Kidney epithelial cell (primary cell): ENCODE measurements at regions not wholly inside any gene's neighbourhood (a gene's known extent, or its start where the extent isn't known, plus 50 kb on each side); places are given as distances from the start of the nearest gene placed in this dataset.

Experiments used
- DNase-seq: peaks from one replicate; pipeline ENCODE4 v3.0.0-alpha.2; 2010; ENCODE audit warnings: low read depth
- H3K27me3 ChIP-seq: 2 replicates; pipeline ENCODE4 v1.6.0; 2011; ENCODE audit warnings: low read length; ENCODE audit not compliant: control insufficient read depth, insufficient read depth
- H3K36me3 ChIP-seq: 2 replicates; pipeline ENCODE4 v1.5.1; 2011; ENCODE audit warnings: low read length; ENCODE audit not compliant: control insufficient read depth, insufficient read depth
- H3K4me3 ChIP-seq: 2 replicates; pipeline ENCODE4 v1.5.1; 2011; ENCODE audit warnings: low read depth, mild to moderate bottlenecking, control low read depth, low read length
- TF ChIP-seq, protein P1 (sequence below): IDR thresholded peaks from 2 replicates; pipeline ENCODE4 v1.5.1; 2011; ENCODE audit warnings: mild to moderate bottlenecking, moderate library complexity, low read length, control low read depth, inconsistent platforms; ENCODE audit not compliant: insufficient read depth, poor library complexity, severe bottlenecking

DNA sequence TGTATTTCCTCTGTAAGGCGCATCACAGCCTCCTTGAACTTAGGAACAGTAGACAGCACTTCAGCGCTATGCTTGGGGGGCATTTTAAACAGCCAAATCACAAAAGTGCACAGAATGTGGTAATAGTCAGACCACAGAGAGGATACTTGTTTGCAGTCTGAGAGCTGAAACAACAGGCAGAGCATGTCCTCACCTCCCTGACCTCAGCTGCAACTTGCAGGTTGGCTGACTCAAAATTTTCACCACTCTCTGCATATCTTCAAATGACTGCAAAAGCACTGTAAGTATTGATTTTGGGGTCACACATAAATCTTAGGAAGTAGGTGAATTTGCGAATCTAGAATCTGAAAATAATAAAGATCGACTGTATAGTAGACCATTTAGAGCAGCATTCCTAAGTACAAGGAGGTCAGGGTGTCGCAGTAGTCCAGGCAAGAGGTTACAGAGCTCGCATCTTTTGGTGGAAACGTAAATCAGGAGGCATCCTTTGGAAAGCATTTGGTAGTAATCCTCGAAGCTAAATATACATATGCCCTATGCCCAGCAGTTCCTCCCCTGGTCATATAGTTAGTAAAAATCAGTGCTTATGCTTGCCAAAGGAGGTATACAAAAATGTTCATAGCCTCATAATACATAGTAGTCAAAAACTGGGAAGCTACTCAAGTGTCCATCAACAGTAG, 108.2 kb upstream of the MYCN start:
- DNase-seq = no peak
- Histone ChIP-seq H3K27me3 (no peaks in the 10 kb centered on the region), H3K36me3 (no peaks in the 10 kb centered on the region), H3K4me3 (no peak overlapping the region)
- TF ChIP-seq, protein P1, sequence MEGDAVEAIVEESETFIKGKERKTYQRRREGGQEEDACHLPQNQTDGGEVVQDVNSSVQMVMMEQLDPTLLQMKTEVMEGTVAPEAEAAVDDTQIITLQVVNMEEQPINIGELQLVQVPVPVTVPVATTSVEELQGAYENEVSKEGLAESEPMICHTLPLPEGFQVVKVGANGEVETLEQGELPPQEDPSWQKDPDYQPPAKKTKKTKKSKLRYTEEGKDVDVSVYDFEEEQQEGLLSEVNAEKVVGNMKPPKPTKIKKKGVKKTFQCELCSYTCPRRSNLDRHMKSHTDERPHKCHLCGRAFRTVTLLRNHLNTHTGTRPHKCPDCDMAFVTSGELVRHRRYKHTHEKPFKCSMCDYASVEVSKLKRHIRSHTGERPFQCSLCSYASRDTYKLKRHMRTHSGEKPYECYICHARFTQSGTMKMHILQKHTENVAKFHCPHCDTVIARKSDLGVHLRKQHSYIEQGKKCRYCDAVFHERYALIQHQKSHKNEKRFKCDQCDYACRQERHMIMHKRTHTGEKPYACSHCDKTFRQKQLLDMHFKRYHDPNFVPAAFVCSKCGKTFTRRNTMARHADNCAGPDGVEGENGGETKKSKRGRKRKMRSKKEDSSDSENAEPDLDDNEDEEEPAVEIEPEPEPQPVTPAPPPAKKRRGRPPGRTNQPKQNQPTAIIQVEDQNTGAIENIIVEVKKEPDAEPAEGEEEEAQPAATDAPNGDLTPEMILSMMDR = no peak

DNA sequence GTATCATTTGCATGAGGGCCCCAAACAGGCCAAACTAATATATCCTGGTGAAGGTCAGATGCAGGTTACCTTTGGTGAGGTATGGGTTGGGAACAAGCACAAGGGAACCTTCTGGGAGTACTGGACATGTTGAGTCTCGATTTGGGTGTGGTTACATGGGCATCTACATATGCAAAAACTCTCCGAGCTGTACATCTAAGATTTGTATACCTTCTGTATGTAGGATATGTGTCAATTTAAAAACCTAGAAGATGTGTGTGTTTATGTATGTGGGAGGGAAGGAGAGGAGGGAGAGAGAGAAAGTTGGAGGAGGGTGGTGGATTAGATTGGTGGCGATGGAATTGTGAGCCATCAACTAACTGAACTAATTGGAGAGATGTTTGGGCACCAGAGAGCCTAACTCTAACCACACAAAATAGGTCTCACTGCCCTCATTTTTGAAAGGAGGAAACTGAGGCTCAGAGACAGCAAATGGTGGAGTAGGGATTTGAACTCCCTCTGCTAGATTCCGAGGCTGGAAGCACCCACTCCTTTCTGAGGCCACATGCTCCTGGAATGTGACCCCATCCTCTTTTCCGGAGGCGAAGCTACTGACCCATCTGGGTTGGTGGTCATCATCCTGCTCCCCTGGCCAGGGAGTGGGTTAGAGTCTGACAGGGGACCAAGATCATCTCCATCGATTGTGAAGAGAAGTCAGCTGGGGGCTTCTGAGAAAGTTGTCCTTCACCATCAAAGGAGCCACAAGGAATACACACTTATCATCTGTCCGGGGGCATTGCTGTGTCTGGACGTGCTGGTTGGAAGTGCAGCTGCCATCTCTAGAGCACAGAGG, 107.3 kb upstream of the MYCN start:
- no peaks in the 10 kb centered on the region for H3K27me3 ChIP-seq
- TF ChIP-seq, protein P1 = no peak
- DNase-seq = no peak
- no peaks in the 10 kb centered on the region for H3K36me3 ChIP-seq
- H3K4me3 ChIP-seq = no peak overlapping the region

DNA sequence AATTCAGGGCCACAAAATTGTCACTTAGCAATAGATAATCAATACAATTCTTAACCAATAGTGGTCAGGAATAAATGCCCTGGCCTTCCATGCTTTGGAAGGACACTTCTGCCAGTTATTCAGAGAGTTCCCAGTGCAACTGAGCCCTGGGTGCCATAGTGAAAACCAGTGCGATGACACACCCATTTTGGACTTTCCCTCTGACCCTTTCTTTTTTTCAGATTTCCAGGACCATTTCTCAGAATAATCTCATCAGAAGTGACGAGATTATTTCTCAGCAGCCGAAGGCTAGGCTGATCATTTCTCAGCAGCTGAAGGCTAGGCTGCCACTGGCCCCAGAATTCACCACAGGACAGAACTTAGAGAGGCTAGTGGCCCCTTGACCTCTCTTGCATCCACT, 106.6 kb upstream of the MYCN start:
- TF ChIP-seq, protein P1 = no peak
- Histone ChIP-seq H3K36me3 (no peaks in the 10 kb centered on the region), H3K4me3 (no peak overlapping the region), H3K27me3 (no peaks in the 10 kb centered on the region)
- no peak for DNase-seq

DNA sequence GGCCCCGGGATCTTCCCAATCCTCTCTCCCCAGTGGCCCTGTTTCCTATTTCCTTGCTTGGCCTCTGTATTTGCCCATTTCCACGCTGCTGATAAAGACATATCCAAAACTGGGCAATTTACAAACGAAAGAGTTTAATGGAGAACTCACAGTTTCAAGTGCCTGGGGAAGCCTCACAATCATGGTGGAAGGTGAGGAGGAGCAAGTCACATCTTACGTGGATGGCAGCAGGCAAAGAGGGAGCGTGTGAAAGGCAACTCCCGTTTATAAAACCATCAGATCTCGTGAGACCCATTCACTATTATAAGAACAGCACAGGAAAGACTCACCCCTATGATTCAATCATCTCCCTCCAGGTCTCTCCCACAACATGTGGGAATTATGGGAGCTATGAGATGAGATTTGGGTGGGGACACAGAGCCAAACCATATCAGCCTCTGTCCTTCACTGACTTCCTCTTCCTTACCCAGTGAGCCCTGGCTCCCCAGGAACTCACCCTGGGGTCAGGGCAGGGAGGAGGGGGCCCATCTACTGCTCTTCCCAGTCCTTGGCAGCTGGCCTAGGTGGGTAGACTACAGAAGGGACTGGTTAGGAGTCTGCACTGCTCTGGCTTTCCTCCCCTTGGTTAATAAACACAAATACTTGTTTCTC, 105.8 kb upstream of the MYCN start:
- no peaks in the 10 kb centered on the region for H3K27me3 ChIP-seq
- TF ChIP-seq, protein P1 = no peak
- DNase-seq = no peak
- H3K4me3 ChIP-seq = no peak overlapping the region
- no peaks in the 10 kb centered on the region for H3K36me3 ChIP-seq

DNA sequence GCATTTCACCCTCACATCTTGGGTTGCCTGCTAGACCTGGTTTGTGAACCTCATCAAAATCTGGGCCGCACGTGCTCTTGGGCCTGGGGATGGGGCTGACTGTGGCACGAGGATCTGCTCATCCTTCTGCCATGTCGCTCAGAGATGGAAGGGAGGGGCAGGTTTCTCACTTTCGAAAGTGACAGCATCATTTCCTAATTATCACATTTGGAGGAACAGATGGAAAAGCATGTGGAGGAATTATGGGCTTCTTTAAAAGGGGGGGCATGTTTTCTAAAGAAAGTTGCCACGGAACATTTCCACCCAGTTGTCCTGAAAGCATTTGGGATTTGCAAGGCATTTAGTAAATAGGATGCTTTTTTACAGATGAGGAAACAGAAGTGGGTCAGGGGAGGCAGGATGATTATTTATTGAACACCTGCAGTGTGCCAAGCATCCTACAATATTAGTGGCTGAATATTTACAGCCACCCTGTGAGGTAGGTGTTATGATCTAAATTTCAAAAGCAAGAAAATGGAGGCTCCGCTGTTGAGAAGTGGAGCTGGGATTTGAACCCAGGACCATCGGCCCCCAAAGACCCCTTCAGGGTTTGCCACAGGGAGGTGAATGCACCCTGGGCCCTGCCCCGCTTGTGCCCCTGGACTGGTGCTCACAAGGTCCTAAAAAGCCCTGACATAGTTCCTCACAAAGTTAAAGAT, 104.2 kb upstream of the MYCN start:
- H3K4me3 ChIP-seq = no peak overlapping the region
- no peak for DNase-seq
- TF ChIP-seq, protein P1 = no peak

More for the DNA sequence above, 104.2 kb upstream of the MYCN start:
- Histone ChIP-seq H3K27me3 (no peaks in the 10 kb centered on the region), H3K36me3 (no peaks in the 10 kb centered on the region)
